ENCODE measurements at regions not wholly inside any gene's neighbourhood (a gene's known extent, or its start where the extent isn't known, plus 50 kb on each side); places are given as distances from the start of the nearest gene placed in this dataset.

- no peak for DNase-seq (ENCODE audit: low read depth in 2 of 2)
- H3K4me3 ChIP-seq (replicated peaks in 1 of 2; ENCODE audit: low read depth in 2 of 2, low read length in 2 of 2), result no peak overlapping the region
- TF ChIP-seq CTCF (IDR thresholded peaks at IDR 0.05; ENCODE audit: low read depth, low read length), result no peak
These were observed 99.5 kb upstream of the TSPAN2 start for GRCh38 chr1:115188680-115189395.

DNA sequence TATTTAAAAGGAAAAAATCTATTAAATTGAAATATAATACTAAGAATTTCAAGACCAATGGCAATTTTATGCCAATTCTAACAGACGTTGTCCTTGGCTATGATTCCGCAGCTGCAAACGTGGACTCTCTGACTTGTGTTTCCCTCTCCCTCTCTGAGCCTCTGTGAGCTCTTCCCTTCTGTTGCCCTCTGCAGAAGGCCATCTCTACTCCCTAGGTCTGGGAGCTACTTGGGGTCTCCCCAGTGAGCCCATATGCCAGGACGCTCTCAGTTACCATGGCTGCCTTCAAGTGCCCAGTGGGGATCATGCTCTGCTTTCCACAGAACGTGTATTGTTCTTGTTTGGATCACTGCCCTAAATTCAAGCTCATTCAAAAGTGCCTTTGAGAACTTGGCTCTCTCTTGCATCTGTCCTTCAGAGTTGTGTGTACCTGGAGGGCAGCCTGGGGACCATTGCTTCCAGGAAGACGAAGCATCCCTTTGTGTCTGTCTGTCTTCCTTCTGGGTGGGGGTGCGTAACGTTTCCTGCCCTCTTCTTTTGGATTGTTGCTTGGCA is 97.5 kb upstream of the TSPAN2 start:
- no peak for DNase-seq (ENCODE audit: low read depth in 2 of 2)
- H3K4me3 ChIP-seq (replicated peaks in 1 of 2; ENCODE audit: low read depth in 2 of 2, low read length in 2 of 2), result no peak overlapping the region
- no peak for TF ChIP-seq CTCF (IDR thresholded peaks at IDR 0.05; ENCODE audit: low read depth, low read length)

GRCh38 chr1:115185336-115185735 is 96.0 kb upstream of the TSPAN2 start:
- no peak for DNase-seq (ENCODE audit: low read depth in 2 of 2)
- H3K4me3 ChIP-seq (replicated peaks in 1 of 2; ENCODE audit: low read depth in 2 of 2, low read length in 2 of 2), result no peak overlapping the region
- no peak for TF ChIP-seq CTCF (IDR thresholded peaks at IDR 0.05; ENCODE audit: low read depth, low read length)

DNA sequence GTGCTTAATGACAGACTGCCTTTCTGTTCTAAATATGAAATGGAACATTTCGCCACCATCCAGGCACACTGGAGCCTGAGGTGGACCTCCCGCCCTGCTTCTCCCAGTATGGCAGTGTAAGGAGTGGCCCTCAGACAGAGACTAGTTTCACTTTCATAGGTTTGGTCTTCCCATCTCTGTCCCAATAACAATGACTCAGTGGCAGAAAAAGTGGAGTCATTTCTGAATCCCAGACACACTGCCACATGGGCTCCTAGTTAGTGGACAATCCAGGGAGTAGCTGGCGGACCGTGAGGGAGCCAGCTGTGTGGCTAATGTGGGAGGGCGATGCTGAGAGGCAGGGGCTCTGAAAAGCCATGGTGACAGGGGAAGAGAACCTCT is 95.6 kb upstream of the TSPAN2 start:
- TF ChIP-seq CTCF (IDR thresholded peaks at IDR 0.05; ENCODE audit: low read depth, low read length), result no peak
- H3K4me3 ChIP-seq (replicated peaks in 1 of 2; ENCODE audit: low read depth in 2 of 2, low read length in 2 of 2), result no peak overlapping the region
- DNase-seq (ENCODE audit: low read depth in 2 of 2), result peak in 1 of 2 donors; percentile 66

GRCh38 chr1:115184260-115184950 is 95.1 kb upstream of the TSPAN2 start:
- no peak for TF ChIP-seq CTCF (IDR thresholded peaks at IDR 0.05; ENCODE audit: low read depth, low read length)
- H3K4me3 ChIP-seq (replicated peaks in 1 of 2; ENCODE audit: low read depth in 2 of 2, low read length in 2 of 2), result no peak overlapping the region
- DNase-seq (ENCODE audit: low read depth in 2 of 2), result no peak

DNA sequence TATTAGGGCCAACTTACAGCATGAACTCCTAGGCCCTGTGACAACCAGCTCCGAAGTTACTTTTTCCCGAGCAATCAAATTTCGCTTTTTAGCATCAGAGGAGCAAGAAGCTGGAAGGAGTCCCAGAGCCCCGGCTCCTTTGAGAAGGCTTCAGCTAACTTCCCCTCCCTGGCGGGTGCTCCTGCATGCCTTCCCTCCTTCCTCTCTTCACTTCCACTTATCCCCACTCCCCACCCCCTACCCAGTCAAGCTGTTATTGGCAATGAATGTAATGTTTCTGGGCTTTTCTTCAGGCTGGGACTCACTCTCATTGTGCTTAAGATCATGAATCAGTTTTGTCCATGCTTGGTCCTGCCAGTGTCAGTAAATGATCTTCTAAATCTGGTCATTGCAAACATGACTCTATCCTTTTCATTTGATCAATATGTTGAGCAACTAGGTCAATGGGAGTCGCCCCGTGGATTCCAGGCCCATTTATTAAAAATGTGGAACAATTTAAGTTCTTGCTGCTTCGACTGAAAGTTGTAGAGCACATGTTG is 94.5 kb upstream of the TSPAN2 start:
- peak in 1 of 2 donors; percentile 42 for DNase-seq (ENCODE audit: low read depth in 2 of 2)

More for the DNA sequence above, 94.5 kb upstream of the TSPAN2 start:
- no peak overlapping the region for H3K4me3 ChIP-seq (replicated peaks in 1 of 2; ENCODE audit: low read depth in 2 of 2, low read length in 2 of 2)
- no peak for TF ChIP-seq CTCF (IDR thresholded peaks at IDR 0.05; ENCODE audit: low read depth, low read length)
